NCI-H460 (cell line): ENCODE measurements at regions not wholly inside any gene's neighbourhood (a gene's known extent, or its start where the extent isn't known, plus 50 kb on each side); places are given as distances from the start of the nearest gene placed in this dataset.

ENCODE experiments used
- DNase-seq: peaks from one replicate; pipeline ENCODE4 v3.0.0-alpha.2; 2016; ENCODE audit warnings: low read depth; ENCODE audit errors: extremely low read depth

DNA sequence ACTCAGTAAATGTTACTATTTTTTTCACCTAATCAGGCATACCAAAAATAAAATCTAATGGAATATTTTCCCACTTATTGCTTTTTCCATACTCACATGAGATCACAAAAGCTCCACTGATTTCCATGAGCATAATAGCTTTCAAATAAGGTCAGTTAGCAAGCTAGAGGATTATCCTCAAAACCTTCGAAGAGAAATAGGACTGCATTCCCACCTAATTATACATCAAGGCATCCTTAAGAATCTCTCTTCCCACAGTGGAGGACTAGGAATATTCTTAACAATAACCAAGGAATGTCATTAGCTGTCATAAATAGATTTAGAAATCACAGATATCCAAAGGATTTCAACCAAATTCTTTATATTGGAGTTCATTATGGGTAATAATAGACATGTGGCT is 127.9 kb upstream of the STT3B start:
- DNase-seq, result no peak

DNA sequence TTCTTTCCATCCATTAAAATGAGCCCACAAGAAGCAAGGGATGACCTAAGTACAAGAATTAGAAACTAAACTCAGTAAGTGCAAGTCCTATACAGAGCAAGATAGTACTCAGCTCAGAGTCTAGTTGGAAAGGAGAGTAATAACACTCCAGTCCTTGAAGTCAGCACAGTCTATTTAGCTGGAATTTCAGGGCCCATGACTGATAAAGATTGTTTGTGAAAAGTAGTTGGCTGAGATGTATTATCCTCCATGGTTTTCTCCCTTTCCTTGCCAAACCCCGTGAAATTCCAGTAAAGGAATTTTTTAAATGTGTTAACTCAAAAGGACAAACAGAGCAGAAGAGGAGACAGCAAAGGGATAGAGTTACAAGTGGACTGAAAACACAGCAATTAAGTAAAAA is 127.2 kb upstream of the STT3B start:
- no peak for DNase-seq

DNA sequence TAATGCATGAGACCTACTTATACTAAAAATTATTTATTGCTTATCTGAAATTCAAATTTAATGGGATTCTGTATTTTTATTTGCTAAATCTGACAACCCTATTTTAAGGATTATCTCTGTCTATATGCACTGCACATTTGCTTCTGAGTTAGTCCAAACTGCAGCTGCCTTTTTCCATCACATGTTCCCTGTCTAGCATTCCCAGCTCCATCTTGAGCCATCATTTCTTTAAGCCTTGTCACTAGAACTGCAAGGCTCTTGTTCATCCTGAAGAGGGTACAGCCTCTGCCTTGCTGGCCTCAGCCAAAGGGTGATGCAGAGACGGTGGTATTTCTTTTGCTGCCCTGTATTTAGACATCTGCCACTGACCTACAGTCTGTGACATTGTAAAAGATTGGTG is 125.8 kb upstream of the STT3B start:
- DNase-seq, result no peak

DNA sequence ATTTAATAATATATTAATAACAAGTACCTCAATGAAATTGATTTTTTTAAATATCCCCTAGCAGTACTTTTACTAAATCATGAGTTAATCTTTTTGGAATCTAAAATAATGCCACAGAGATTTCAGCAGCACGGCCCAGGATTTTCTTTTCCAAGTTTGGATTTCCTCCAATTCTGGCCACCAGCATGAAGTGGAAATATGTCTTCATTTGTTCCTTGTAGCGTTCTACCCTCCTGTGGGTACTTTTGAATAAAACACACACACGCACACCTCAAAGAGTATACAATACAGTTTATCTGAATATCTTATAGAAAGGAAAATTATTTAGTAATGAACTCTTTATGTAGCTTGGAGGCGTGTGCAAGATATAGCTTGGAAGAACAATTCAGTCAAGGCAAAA is 125.1 kb upstream of the STT3B start:
- no peak for DNase-seq

DNA sequence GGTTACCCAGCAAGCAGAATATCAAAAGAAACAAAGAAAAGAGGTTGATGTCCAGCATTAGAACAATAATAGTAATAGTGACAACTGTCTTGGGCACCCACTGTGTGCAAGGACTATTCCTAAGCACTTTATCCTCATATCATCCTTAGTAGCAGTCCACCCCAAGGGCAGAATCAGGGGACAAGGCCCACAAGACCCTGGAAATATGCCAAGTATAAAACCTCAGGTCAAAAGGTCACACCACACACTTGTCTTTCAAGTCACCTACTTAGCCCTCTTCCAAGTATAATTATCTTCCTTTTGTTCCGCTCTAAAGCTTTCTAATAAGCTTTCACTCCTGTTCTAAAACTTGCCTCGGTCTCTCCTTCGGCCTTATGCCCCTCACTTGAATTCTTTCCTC is 124.0 kb upstream of the STT3B start:
- no peak for DNase-seq

DNA sequence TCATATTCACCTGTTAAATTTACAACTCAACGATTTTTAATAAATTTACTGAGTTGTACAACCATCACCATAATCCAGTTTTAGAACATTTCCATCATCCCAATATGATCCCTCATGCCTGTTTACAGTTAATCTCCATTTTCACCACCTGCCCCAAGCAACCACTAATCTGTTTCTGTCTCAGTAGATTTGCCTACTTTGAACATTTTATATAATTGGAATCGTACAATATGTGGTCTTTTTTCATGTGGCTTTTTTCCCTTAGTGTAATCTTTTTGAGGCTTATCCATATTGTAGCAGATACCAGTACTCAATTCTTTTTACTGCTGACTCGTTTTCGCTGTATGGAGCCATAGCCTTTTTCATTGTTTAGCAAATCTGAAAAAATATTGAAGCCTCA is 123.3 kb upstream of the STT3B start:
- DNase-seq, result no peak

DNA sequence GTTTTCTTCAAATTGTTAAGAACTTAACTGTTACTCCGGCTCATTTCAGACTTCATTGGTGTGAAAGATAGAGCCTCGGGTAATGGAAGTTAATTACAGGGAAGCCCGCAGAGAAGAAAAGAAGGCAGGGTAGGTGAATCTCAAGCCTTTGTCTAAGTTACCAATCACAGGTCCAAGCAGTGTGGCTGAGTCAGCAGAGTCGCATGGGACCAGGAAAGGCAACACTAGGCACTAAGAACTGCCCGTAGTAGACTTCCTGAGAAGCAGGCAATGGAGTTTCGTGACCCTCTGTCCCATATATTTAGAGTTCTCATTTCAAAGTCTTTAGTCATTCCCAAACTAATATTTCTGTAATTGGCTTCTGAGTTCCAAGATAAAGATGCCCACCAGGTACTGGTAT is 122.9 kb upstream of the STT3B start:
- no peak for DNase-seq

DNA sequence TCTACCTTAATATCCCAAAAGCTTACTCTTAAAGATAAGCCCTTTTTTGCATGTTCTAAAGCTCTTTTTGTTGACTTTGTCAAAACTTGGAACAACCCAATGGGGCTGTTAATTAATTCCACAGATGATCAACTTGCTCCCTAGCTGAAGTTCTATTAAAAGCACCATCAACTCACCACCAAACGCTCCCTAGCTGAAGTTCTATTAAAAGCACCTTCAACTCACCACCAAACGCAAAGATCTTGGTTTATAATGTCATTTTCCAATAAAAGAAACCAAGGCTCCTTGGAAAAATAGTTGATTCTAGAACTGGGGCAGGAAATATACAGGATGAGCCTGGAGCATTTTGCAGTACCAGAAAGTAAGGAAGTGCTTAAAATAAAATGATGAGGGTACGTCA is 122.3 kb upstream of the STT3B start:
- no peak for DNase-seq

DNA sequence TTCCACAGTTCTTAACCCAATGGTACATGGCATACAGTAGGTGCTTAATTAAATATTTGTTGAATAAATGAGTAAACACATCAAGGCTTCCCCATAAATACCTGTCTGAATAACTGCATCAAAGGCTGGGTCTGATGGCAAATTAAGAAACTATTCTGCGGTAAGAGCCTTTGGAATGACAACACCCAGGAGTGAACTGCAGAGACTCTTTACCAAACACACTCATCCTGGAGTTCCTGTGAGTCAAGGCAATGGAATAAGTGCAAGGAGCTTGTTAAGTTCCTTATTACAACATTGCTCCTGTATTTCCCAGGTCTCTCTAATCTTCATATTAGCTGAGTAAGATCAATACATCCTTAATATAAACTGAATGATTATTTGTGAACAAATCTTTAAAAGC is 119.9 kb upstream of the STT3B start:
- no peak for DNase-seq

DNA sequence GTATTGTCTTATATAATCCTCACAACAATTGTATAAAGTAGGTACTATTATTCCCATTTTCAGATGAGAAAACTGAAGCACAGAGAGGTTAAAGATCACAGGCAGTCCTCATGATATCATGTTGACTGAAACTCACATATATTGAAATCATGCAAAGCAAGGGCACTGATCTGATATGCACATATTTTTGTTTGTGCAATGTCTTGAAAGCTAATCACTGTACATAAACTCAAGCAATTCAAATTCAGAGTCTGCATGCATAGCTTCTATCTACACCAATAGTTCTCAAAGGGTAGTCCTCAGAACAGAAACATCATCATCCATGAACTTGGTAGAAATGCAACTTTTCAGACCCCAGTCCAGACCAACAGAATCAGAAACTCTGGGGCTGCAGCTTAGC is 119.2 kb upstream of the STT3B start:
- DNase-seq, result no peak

DNA sequence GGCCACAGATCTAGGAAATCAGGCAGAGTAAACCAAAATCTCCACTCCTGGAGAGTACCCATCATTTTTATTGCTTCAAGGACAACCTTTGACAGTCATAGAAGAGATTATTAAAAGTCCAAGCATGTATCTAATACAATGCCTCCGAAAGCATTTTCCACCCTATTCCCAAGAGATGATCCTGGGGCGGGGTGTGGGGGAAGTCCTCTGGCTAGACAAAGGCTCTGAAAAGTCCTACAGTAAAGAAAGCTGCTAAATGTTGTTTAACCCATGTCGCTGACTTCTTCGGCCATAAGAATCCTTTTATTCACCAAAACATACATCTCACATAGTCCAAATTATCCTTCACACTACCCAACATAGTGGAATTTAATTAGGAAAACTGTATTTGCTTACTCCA is 115.7 kb upstream of the STT3B start:
- DNase-seq, result no peak

DNA sequence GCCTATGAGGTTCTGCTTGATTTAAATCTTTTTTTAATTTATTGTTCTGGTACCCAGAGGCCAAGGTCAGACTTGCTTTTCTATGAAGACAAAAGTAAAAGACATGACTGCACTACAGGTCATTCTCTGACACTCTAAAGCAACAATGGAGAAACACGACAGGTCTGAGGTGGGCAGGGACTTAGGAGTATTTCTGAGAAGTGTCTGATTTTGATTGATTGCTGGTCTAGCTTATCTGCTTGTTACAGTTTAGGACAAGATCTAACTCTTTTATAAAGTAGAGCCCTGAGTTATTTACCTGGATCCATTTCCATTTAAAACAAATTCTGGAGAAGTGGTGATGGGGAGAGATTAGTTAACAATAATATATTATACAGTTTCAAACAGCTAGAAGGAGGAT is 115.2 kb upstream of the STT3B start:
- DNase-seq, result no peak

DNA sequence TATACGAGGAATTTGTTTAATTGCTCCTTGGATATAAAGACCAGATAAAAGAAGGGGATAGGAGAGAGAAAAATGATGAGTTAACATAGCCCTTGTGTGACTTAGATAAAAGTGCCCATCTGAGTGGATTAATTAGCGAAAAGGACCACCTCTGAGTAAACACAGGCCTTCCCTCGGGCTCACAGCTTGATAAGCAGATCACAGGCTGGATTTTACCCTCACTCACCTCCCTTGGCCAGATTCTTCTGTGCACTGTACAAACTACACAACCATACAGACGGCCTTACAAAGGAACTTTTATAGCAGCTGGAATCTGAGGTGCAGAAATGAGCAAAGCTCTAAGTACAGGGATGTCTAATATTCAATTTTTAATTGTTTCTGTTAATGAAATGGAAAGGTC is 112.4 kb upstream of the STT3B start:
- no peak for DNase-seq

DNA sequence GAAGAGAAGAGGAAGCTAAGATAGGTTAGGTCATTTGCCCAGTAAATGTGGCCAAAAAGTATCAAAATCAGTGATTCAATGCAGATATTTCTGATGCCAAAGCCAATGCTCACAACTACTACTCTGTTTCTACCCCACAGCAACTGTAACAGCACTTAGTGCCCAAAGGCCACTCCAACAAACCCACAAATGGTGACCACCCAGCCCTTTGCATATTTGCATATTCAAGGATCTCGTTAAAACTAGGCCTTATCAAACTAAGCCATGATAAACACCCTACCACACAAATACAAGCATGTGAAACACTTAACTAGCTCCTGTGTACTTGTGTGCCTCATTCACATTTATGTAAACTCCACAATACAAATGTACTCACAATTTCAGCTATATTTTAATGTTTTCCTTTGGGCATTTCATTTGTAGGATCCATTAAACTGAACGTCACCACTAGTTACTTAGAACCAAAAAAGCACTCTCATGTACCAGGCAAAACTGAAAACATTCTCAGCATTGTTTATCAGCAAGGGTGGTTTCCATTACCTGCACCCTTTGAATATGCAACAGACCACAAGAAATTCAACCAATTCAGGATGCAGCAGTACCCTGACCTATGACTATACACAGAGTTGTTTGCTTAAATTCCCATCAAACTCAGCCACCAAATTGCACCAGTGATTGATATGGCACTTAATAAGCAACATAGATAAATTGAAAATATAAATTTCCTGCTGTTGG is 111.2 kb upstream of the STT3B start:
- no peak for DNase-seq

DNA sequence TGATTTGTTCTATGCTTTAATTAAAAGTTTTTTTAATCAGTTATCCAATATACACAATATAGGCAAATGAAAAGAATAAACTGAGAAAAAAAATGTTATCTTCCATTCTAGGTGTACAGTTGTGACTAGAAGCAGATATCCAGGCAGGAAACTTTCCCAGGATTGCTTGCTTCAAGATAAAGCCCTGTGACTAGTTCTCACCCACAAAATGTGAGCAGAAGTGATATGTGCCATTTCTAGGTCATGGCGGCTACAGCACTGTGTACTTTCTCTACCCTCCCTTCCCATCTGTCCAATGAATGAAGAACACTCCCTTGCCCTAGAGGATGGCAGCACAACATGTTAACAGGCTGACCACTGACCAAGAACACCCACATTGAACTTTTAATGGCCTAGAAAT is 110.5 kb upstream of the STT3B start:
- no peak for DNase-seq

DNA sequence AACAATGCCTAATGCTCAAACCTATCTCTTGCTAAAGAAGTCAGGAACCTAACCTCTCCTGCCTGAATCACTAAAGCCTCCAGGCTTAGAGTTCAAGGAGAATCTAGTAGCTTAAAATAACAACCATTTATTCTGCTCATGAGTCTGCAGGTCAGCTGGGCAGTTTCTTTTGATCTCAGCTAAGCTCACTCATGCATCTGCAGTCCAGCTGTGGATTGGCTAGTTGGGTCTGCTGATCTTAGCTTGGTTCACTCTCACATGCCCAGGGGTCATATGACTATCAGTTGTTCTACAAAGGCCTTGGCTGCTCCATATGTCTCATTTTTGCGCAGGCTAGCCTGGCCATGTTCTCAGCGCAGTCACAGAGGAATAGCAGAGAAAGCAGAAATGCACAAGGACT is 109.2 kb upstream of the STT3B start:
- no peak for DNase-seq

DNA sequence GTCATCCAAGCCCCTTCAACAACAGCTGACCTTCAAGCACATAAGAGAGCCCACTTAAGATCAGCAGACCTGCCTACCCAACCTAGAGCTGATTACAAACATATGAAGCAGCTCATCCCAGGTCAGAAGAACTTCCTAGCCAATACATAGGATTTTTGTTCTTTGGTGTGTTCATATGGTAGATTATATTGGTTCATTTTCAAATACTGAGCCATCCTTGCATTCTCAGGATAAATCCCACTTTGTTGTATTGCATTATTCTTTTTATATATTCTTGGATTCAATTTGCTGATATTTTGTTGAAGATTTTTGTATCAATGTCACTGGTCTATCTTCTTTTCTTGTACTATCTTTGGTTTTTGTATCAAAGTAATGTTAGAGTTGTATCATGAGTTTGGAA is 107.3 kb upstream of the STT3B start:
- no peak for DNase-seq

DNA sequence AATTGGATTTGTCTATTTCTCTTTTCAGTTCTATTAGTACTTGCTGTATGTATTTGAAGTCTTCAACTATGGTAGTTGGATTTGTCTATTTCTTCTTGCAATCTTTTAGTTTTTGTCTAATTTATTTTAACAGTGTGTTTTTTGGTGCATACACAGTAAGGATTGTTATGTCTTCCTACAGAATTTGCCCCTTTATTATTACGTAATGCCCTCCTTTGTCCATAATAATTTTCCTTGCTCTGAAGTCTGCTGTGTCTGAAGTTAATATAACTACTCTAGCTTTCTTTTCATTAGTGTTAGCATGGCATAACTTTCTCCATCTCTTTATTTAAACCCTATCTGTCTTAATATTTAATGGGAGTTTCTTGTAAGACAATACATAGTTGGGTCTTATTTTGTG is 105.1 kb upstream of the STT3B start:
- no peak for DNase-seq

DNA sequence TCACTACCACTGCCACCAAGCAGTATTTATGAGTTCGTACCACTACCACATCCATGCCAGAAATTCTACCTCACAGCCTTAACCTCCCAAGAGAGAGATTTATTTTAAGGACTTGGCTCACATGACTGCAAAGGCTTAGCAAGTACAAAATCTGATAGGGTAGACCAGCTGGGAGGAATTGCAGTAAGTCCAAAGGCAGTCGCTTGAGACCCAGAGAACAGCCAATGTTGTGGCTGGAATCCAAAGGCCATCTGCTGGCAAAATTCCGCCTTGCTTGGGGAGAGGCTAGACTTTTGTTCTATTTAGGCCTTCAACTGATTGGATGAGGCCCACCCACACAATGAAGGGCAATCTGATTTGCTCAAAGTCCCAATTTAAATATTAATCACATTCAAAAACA is 101.4 kb upstream of the STT3B start:
- DNase-seq, result no peak

DNA sequence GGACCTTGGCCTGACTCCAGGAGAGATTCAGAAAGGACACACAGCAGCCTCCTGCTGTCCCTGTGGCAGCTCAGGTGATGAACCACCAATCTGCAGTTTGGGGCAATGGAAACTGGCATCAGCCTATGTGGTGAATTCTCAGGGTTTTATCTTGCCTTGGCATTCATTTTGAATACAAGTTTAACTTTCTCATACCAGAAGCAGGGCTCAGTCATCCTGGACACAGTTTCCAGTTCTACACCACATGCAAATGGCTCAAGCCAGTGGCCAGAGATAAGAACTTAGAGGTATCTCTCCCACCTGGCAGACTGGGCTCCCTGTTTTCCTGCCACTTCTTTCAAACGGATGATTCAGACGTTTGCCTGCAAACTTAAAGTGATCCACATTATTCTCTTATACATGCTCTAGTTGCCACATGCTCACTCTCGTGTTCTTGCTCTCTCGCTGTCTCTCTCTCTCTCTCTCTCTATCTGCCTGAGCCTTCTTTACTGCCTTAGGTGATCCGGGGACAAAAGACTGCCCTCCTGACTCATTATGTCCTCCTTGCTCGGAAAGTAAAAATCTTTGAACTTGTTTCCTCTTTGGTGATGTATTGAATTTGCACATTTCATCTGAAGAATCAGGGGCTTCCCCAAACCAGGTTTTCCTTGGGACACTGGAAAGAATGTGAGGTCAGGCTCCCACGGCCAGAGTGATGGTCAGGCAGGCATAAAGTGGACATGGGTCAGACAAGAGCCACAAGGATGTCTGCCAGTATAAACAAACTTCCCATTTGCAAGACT is 99.6 kb upstream of the STT3B start:
- DNase-seq, result no peak

DNA sequence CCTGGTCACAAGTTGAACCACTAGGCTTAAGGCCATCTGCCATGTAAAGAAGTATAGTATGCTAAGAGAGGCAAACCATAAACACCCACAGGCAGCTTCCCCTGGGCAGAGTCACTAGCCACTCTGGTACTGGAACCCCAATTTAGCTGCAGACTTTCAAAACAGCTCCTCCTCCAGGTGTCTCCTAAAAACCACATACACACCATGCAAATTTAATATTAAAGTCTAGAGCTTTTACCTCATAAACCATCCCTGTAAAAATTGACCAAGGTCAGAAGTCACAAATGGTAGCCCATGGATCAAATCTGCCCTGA is 99.1 kb upstream of the STT3B start:
- no peak for DNase-seq

DNA sequence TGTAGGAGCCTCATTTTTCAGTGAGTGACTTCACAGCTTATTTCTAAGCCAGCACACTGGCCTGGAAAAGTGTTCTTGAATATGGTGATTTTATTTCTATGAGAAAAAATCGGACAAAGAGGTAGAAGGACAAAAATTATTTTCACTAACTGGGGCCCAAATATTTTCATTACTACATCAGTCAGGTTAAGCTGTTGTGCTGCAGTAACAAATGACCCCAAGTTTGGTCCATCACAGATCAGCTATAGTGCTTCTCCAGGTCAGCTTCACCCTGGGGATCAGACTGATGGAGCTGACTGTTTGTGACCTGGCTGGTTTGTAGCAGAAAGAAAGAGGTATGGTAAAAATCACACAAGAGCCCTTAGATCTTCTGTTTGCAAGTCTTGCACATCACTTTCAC is 97.9 kb upstream of the STT3B start:
- no peak for DNase-seq

DNA sequence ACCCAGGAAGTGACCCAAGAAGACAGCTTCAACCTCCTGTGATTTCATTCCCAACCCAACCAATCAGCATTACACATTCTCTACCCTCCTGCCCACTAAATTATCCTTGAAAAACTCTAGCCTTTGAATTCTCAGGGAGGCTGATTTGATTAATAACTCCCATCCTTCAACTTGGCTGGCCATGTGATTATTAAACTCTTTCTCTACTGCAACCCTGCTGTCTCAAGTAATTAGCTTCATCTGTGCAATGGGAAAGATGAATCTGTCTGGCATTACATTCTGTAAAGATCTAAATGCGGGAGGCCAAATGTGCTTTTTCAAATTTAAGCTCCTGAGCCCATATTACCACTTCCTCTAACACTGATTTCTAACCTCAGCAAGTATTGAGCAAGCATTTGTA is 95.9 kb upstream of the STT3B start:
- DNase-seq, result no peak
